ENCODE measurements at regions not wholly inside any gene's neighbourhood (a gene's known extent, or its start where the extent isn't known, plus 50 kb on each side); places are given as distances from the start of the nearest gene placed in this dataset.

DNA sequence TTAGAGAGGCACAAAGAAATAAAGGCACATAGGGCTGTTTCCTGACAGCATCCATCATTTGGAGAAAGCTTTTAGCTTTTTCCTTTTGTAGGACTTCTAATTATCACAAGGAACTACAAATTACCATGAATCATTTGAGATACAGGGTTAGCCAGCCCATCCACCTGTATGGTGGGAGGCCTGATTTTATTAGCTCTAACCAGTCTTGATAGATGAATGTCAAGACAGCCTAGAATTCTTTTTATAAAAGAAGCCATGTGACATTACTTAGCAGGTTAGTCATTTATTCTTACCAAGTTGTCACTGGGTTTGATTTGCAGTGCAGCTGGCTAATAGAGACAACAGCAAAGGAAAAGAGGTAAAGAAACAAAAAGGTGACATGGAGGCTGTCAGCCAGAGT lies 618.1 kb downstream of the ZNF385D start (continued):
- TF ChIP-seq, protein P1, sequence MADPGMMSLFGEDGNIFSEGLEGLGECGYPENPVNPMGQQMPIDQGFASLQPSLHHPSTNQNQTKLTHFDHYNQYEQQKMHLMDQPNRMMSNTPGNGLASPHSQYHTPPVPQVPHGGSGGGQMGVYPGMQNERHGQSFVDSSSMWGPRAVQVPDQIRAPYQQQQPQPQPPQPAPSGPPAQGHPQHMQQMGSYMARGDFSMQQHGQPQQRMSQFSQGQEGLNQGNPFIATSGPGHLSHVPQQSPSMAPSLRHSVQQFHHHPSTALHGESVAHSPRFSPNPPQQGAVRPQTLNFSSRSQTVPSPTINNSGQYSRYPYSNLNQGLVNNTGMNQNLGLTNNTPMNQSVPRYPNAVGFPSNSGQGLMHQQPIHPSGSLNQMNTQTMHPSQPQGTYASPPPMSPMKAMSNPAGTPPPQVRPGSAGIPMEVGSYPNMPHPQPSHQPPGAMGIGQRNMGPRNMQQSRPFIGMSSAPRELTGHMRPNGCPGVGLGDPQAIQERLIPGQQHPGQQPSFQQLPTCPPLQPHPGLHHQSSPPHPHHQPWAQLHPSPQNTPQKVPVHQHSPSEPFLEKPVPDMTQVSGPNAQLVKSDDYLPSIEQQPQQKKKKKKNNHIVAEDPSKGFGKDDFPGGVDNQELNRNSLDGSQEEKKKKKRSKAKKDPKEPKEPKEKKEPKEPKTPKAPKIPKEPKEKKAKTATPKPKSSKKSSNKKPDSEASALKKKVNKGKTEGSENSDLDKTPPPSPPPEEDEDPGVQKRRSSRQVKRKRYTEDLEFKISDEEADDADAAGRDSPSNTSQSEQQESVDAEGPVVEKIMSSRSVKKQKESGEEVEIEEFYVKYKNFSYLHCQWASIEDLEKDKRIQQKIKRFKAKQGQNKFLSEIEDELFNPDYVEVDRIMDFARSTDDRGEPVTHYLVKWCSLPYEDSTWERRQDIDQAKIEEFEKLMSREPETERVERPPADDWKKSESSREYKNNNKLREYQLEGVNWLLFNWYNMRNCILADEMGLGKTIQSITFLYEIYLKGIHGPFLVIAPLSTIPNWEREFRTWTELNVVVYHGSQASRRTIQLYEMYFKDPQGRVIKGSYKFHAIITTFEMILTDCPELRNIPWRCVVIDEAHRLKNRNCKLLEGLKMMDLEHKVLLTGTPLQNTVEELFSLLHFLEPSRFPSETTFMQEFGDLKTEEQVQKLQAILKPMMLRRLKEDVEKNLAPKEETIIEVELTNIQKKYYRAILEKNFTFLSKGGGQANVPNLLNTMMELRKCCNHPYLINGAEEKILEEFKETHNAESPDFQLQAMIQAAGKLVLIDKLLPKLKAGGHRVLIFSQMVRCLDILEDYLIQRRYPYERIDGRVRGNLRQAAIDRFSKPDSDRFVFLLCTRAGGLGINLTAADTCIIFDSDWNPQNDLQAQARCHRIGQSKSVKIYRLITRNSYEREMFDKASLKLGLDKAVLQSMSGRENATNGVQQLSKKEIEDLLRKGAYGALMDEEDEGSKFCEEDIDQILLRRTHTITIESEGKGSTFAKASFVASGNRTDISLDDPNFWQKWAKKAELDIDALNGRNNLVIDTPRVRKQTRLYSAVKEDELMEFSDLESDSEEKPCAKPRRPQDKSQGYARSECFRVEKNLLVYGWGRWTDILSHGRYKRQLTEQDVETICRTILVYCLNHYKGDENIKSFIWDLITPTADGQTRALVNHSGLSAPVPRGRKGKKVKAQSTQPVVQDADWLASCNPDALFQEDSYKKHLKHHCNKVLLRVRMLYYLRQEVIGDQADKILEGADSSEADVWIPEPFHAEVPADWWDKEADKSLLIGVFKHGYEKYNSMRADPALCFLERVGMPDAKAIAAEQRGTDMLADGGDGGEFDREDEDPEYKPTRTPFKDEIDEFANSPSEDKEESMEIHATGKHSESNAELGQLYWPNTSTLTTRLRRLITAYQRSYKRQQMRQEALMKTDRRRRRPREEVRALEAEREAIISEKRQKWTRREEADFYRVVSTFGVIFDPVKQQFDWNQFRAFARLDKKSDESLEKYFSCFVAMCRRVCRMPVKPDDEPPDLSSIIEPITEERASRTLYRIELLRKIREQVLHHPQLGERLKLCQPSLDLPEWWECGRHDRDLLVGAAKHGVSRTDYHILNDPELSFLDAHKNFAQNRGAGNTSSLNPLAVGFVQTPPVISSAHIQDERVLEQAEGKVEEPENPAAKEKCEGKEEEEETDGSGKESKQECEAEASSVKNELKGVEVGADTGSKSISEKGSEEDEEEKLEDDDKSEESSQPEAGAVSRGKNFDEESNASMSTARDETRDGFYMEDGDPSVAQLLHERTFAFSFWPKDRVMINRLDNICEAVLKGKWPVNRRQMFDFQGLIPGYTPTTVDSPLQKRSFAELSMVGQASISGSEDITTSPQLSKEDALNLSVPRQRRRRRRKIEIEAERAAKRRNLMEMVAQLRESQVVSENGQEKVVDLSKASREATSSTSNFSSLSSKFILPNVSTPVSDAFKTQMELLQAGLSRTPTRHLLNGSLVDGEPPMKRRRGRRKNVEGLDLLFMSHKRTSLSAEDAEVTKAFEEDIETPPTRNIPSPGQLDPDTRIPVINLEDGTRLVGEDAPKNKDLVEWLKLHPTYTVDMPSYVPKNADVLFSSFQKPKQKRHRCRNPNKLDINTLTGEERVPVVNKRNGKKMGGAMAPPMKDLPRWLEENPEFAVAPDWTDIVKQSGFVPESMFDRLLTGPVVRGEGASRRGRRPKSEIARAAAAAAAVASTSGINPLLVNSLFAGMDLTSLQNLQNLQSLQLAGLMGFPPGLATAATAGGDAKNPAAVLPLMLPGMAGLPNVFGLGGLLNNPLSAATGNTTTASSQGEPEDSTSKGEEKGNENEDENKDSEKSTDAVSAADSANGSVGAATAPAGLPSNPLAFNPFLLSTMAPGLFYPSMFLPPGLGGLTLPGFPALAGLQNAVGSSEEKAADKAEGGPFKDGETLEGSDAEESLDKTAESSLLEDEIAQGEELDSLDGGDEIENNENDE (IDR thresholded peaks at IDR 0.05; ENCODE audit: insufficient replicate concordance, low read length): no peak
- TF ChIP-seq CBX8 (IDR thresholded peaks at IDR 0.05; ENCODE audit: borderline replicate concordance, low read depth, low read length): no peak
